Lung (tissue), 11 donors: ENCODE measurements at regions not wholly inside any gene's neighbourhood (a gene's known extent, or its start where the extent isn't known, plus 50 kb on each side); places are given as distances from the start of the nearest gene placed in this dataset.

Experiments
- ATAC-seq: fragments of 200-7000 bp; cut with Tn5 transposase; one replicate; pipeline ENCODE4 v1.9.1; 2020; ENCODE audit warnings: moderate number of reproducible peaks; ENCODE audit not compliant: insufficient read depth, low FRiP score
- DNase-seq, 3 donors: peaks; one replicate each; pipeline ENCODE4 v3.0.0-alpha.2; 2013 to 2017
- H3K27ac ChIP-seq, 2 donors: one replicate each; pipeline ENCODE4 v1.5.1; 2013; ENCODE audit warnings: mild to moderate bottlenecking in 2 of 2, moderate library complexity in 2 of 2, control low read depth in 1 of 2, inconsistent platforms in 1 of 2, low read depth in 1 of 2, low read length in 1 of 2
- H3K27me3 ChIP-seq, 3 donors: one replicate each; pipeline ENCODE4 v1.5.1; 2013; ENCODE audit warnings: low read length in 2 of 3; ENCODE audit not compliant: control insufficient read depth in 3 of 3, insufficient read depth in 3 of 3
- H3K36me3 ChIP-seq, 4 donors: one replicate each; pipeline ENCODE4 v1.5.1; 2013; ENCODE audit warnings: low read length in 4 of 4, mild to moderate bottlenecking in 1 of 4, moderate library complexity in 1 of 4; ENCODE audit not compliant: control insufficient read depth in 4 of 4, insufficient read depth in 4 of 4
- H3K4me1 ChIP-seq, 5 donors: one replicate each; pipeline ENCODE4 v1.5.1; 2013; ENCODE audit warnings: low read length in 5 of 5, mild to moderate bottlenecking in 2 of 5, moderate library complexity in 1 of 5; ENCODE audit not compliant: control insufficient read depth in 5 of 5, insufficient read depth in 5 of 5
- H3K4me3 ChIP-seq: one replicate; pipeline ENCODE4 v1.5.1; 2013; ENCODE audit warnings: mild to moderate bottlenecking, control low read depth, moderate library complexity
- H3K9ac ChIP-seq, 2 donors: one replicate each; pipeline ENCODE4 v1.5.1; 2013; ENCODE audit warnings: low read length in 2 of 2, control low read depth in 1 of 2; ENCODE audit not compliant: insufficient read depth in 1 of 2
- H3K9me3 ChIP-seq, 4 donors: one replicate each; pipeline ENCODE4 v1.5.1; 2013; ENCODE audit warnings: low read length in 3 of 4, mild to moderate bottlenecking in 1 of 4, moderate library complexity in 1 of 4; ENCODE audit not compliant: control insufficient read depth in 4 of 4, insufficient read depth in 3 of 4
- WGBS, 2 donors: extraction: QIAGEN DNeasy Blood & Tissue Kit; methylation state at CpG; one replicate each; pipeline ENCODE4 v1.1.7; 2013; 5-methylcytosine and 5-hydroxymethylcytosine counted together
- TF ChIP-seq, protein P1 (sequence below): IDR thresholded peaks from 2 replicates; pipeline ENCODE4 v1.5.1; 2012; ENCODE audit warnings: mild to moderate bottlenecking; ENCODE audit errors: control extremely low read depth, extremely low read depth
- donor health status: control.
- donor health status: control.
- donor health status: Bipolar disorder and iron deficiency.
- donor health status: healthy.
- donor health status: DM: yes; HTN: yes; CAD: no.

DNA sequence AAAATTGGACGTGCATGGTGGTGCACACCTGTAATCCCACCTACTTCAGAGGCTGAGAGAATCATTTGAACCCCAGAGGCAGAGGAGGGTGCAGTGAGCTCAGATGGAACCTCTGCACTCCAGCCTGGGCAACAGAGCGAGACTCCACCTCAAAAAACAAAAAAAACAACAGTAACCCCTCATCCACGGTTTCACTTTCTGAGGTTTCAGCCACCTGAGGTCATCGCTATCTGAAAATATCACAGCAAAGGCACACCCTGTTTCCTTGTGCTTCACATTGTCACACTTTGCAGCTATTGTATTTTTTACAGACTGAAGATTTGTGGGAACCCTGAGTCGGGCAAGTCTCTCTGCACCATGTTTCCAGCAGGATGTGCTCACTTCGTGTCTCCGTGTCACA lies 54.1 kb upstream of the FOXQ1 start:
- Histone ChIP-seq H3K27me3 (no peaks in the 10 kb centered on the region), H3K27ac (no peak overlapping the region), H3K36me3 (no peaks in the 10 kb centered on the region), H3K9me3 (no peaks in the 10 kb centered on the region), H3K4me3 (no peak overlapping the region), H3K4me1 (peaks cover 0 to 6% (median 0%) of the 10 kb centered on the region in 5 donors), H3K9ac (no peak overlapping the region)
- 85 to 87% methylated on average over 7 of the region's 7 CpGs for WGBS, 2 donors
- DNase-seq (no peak), ATAC-seq (no peak)
- TF ChIP-seq, protein P1, sequence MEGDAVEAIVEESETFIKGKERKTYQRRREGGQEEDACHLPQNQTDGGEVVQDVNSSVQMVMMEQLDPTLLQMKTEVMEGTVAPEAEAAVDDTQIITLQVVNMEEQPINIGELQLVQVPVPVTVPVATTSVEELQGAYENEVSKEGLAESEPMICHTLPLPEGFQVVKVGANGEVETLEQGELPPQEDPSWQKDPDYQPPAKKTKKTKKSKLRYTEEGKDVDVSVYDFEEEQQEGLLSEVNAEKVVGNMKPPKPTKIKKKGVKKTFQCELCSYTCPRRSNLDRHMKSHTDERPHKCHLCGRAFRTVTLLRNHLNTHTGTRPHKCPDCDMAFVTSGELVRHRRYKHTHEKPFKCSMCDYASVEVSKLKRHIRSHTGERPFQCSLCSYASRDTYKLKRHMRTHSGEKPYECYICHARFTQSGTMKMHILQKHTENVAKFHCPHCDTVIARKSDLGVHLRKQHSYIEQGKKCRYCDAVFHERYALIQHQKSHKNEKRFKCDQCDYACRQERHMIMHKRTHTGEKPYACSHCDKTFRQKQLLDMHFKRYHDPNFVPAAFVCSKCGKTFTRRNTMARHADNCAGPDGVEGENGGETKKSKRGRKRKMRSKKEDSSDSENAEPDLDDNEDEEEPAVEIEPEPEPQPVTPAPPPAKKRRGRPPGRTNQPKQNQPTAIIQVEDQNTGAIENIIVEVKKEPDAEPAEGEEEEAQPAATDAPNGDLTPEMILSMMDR: no peak

DNA sequence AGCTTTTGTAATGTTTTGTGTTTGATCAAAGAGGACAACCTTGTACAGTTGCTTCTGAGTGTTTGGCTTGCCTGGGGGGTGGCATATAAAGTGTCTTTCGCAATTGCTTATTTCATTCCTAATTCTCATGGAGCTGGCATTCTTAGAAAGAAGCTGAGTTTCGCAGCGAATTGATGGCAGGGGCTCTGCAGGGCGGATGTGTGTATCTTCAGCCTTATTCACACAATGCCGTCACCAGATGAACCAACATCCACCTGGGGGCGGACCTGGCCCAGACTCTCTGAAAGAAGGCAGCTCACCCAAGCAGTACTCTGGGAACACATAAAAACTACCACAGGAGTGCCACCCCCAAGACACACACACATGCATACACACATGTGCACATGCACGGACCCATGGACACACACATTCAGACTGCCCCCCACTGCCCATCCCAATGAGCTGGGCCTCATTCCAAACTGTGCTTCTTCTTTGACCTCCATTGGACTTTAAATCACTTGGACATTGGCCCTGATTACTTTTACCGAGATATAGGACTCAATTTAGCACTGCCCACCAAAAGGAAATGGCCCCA lies 55.4 kb upstream of the FOXQ1 start:
- Histone ChIP-seq H3K27me3 (no peaks in the 10 kb centered on the region), H3K4me3 (no peak overlapping the region), H3K27ac (no peak overlapping the region), H3K9me3 (no peaks in the 10 kb centered on the region), H3K4me1 (peaks cover 0 to 6% (median 0%) of the 10 kb centered on the region in 5 donors), H3K9ac (no peak overlapping the region), H3K36me3 (no peaks in the 10 kb centered on the region)
- TF ChIP-seq, protein P1: no peak
- ATAC-seq: no peak
- 79 to 91% methylated on average over 8 of the region's 8 CpGs for WGBS, 2 donors
- DNase-seq: no peak

DNA sequence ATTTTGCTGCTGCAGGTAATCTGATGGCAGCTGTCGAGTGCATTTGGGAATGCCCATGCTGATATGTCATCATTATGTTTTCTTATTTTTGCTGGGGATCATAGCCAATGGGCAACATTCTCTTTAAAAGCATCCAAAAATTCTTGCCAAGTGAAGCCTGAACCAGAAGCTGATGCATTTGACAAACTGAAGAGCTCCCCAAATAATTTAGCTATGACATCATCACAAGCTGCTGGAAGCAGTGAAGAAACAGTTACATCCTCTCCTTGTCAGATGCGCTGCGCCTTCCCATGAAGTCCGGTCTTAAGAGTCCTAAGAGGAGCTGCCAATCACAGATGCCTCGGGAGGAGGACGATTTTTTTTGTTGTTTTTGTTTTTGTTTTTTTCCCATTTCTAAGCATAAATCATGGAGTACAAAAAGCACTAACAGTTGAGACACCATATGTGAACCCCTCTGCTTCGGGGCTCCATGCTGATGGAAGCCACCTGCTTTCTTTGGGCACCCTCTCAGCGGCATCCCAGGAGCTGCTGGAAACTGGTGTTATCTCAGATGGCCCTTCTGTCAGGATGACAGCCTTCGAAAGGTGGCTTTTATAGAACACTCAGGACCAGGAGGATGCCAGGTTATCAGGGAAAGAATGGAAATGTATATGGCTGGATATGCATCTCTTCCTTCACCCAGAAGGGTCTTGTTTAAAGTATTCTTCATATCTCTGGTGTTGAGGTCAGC lies 56.1 kb upstream of the FOXQ1 start:
- Histone ChIP-seq H3K4me1 (peaks cover 0 to 12% (median 2%) of the 10 kb centered on the region in 5 donors), H3K4me3 (no peak overlapping the region), H3K27me3 (no peaks in the 10 kb centered on the region), H3K9me3 (no peaks in the 10 kb centered on the region), H3K36me3 (no peaks in the 10 kb centered on the region), H3K9ac (no peak overlapping the region), H3K27ac (no peak overlapping the region)
- ATAC-seq (no peak), DNase-seq (peak in 2 of 3 donors; percentile 29 to 53)
- TF ChIP-seq, protein P1: no peak
- 67 to 77% methylated on average over 9 of the region's 9 CpGs for WGBS, 2 donors
